ENCODE measurements at regions not wholly inside any gene's neighbourhood (a gene's known extent, or its start where the extent isn't known, plus 50 kb on each side); places are given as distances from the start of the nearest gene placed in this dataset.

- POLR2A ChIA-PET (ENCODE audit: low non-redundant PET): no interaction called here
- CTCF ChIA-PET: no interaction called here
- H3K27ac ChIP-seq (ENCODE audit: low read depth, low read length, poor library complexity, severe bottlenecking): no peak overlapping the region
- H3K4me1 ChIP-seq (ENCODE audit: insufficient read depth, low read length, poor library complexity, severe bottlenecking): no peaks in the 10 kb centered on the region
- no TSS peak for BruUV-seq (replicated peaks)
- H3K27me3 ChIP-seq (replicated peaks; ENCODE audit: insufficient read depth, low read depth, low read length, poor library complexity): no peaks in the 10 kb centered on the region
- TF ChIP-seq CTCF (conservative IDR thresholded peaks at IDR 0.05; ENCODE audit: low read depth, low read length) (no peak), EZH2 (IDR thresholded peaks at IDR 0.05; ENCODE audit: borderline replicate concordance, low read depth, low read length, poor library complexity, severe bottlenecking) (no peak)
- H3K9me3 ChIP-seq (ENCODE audit: low read depth, low read length, poor library complexity, severe bottlenecking): no peaks in the 10 kb centered on the region
- intact Hi-C loops (cut with micrococcal nuclease; ENCODE audit: unreplicated experiment): no loop called here
- DNase-seq (ENCODE audit: low spot score): no peak
- H3K36me3 ChIP-seq (ENCODE audit: insufficient read depth, low read length, poor library complexity, severe bottlenecking): no peaks in the 10 kb centered on the region
- no peak overlapping the region for H3K4me3 ChIP-seq (ENCODE audit: low read depth, low read length, poor library complexity, severe bottlenecking)
Measured at GRCh38 chr12:92436856-92437255, 265.9 kb upstream of the PLEKHG7 start.

- H3K9me3 ChIP-seq (ENCODE audit: low read depth, low read length, poor library complexity, severe bottlenecking): no peaks in the 10 kb centered on the region
- no peak for TF ChIP-seq EZH2 (IDR thresholded peaks at IDR 0.05; ENCODE audit: borderline replicate concordance, low read depth, low read length, poor library complexity, severe bottlenecking)
- H3K27me3 ChIP-seq (replicated peaks; ENCODE audit: insufficient read depth, low read depth, low read length, poor library complexity): no peaks in the 10 kb centered on the region
- BruUV-seq (replicated peaks): no TSS peak
- no peak overlapping the region for H3K27ac ChIP-seq (ENCODE audit: low read depth, low read length, poor library complexity, severe bottlenecking)
- no peaks in the 10 kb centered on the region for H3K36me3 ChIP-seq (ENCODE audit: insufficient read depth, low read length, poor library complexity, severe bottlenecking)
- no peaks in the 10 kb centered on the region for H3K4me1 ChIP-seq (ENCODE audit: insufficient read depth, low read length, poor library complexity, severe bottlenecking)
- CTCF ChIA-PET: no interaction called here
- DNase-seq (ENCODE audit: low spot score): no peak
- intact Hi-C loops (cut with micrococcal nuclease; ENCODE audit: unreplicated experiment): no loop called here
- no peak overlapping the region for H3K4me3 ChIP-seq (ENCODE audit: low read depth, low read length, poor library complexity, severe bottlenecking)
- POLR2A ChIA-PET (ENCODE audit: low non-redundant PET): no interaction called here
Measured at GRCh38 chr12:92434607-92435025, 268.2 kb upstream of the PLEKHG7 start.

GRCh38 chr12:92432724-92433441, 269.9 kb upstream of the PLEKHG7 start:
- intact Hi-C loops (cut with micrococcal nuclease; ENCODE audit: unreplicated experiment): no loop called here
- Histone ChIP-seq H3K27ac (ENCODE audit: low read depth, low read length, poor library complexity, severe bottlenecking) (no peak overlapping the region), H3K4me1 (ENCODE audit: insufficient read depth, low read length, poor library complexity, severe bottlenecking) (no peaks in the 10 kb centered on the region), H3K9me3 (ENCODE audit: low read depth, low read length, poor library complexity, severe bottlenecking) (no peaks in the 10 kb centered on the region), H3K36me3 (ENCODE audit: insufficient read depth, low read length, poor library complexity, severe bottlenecking) (no peaks in the 10 kb centered on the region), H3K4me3 (ENCODE audit: low read depth, low read length, poor library complexity, severe bottlenecking) (no peak overlapping the region), H3K27me3 (replicated peaks; ENCODE audit: insufficient read depth, low read depth, low read length, poor library complexity) (no peaks in the 10 kb centered on the region)
- no TSS peak for BruUV-seq (replicated peaks)
- CTCF ChIA-PET: no interaction called here
- no peak for TF ChIP-seq CTCF (conservative IDR thresholded peaks at IDR 0.05; ENCODE audit: low read depth, low read length)
- no peak for TF ChIP-seq EZH2 (IDR thresholded peaks at IDR 0.05; ENCODE audit: borderline replicate concordance, low read depth, low read length, poor library complexity, severe bottlenecking)
- DNase-seq (ENCODE audit: low spot score): peak; percentile 7
- POLR2A ChIA-PET (ENCODE audit: low non-redundant PET): no interaction called here

GRCh38 chr12:92431146-92431545, 271.6 kb upstream of the PLEKHG7 start:
- Histone ChIP-seq H3K4me1 (ENCODE audit: insufficient read depth, low read length, poor library complexity, severe bottlenecking) (no peaks in the 10 kb centered on the region), H3K27me3 (replicated peaks; ENCODE audit: insufficient read depth, low read depth, low read length, poor library complexity) (no peaks in the 10 kb centered on the region), H3K9me3 (ENCODE audit: low read depth, low read length, poor library complexity, severe bottlenecking) (no peaks in the 10 kb centered on the region), H3K27ac (ENCODE audit: low read depth, low read length, poor library complexity, severe bottlenecking) (no peak overlapping the region), H3K4me3 (ENCODE audit: low read depth, low read length, poor library complexity, severe bottlenecking) (no peak overlapping the region), H3K36me3 (ENCODE audit: insufficient read depth, low read length, poor library complexity, severe bottlenecking) (no peaks in the 10 kb centered on the region)
- intact Hi-C loops (cut with micrococcal nuclease; ENCODE audit: unreplicated experiment): no loop called here
- DNase-seq (ENCODE audit: low spot score): no peak
- ChIA-PET CTCF (no interaction called here), POLR2A (ENCODE audit: low non-redundant PET) (interaction anchor here (0.6 kb wide), 1 partner anchor 107 kb away, joined by 10 read pairs; no protein-coding TSS in a partner anchor)
- no TSS peak for BruUV-seq (replicated peaks)
- no peak for TF ChIP-seq CTCF (conservative IDR thresholded peaks at IDR 0.05; ENCODE audit: low read depth, low read length)
- no peak for TF ChIP-seq EZH2 (IDR thresholded peaks at IDR 0.05; ENCODE audit: borderline replicate concordance, low read depth, low read length, poor library complexity, severe bottlenecking)

Data from A673 (cell line).